Activated CD8-positive, alpha-beta memory T cell treated with anti-CD3 and anti-CD28 coated beads, Interleukin-2, amount 50 U/mL, for 24 hours (primary cell): ENCODE measurements at regions not wholly inside any gene's neighbourhood (a gene's known extent, or its start where the extent isn't known, plus 50 kb on each side); places are given as distances from the start of the nearest gene placed in this dataset.
"Not testable (repeated sequence)": the region's sequence is repeated elsewhere in the genome, so short reads cannot be mapped to it uniquely, and the experiment has no call there.

Experiments used
- DNase-seq: peaks from one replicate; pipeline ENCODE4 v3.0.0-alpha.2; 2020; ENCODE audit errors: extremely low read depth

- no peak for DNase-seq
Measured at GRCh38 chr2:8118940-8119781, 562.7 kb upstream of the ID2 start.

GRCh38 chr2:8119782-8120505 lies 561.9 kb upstream of the ID2 start:
- DNase-seq: no peak

DNA sequence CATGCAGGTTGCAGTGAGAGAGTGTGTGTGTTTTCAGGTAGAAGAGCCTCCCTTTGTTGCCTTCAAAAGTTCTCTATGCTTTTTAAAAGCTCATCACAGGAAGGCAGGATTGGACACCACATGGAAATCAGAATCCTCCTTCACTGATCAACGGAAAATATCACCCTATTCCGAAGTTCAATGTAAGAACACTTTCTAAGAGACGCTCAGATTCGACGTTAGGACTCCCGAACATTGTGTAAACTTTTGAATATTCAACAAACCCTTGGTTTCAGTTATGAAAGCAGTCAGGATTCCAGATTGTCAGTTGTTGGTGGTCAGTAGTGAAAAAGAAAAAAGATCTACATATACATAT lies 561.4 kb upstream of the ID2 start:
- no peak for DNase-seq

GRCh38 chr2:8121022-8121825 lies 560.6 kb upstream of the ID2 start:
- no peak for DNase-seq

DNA sequence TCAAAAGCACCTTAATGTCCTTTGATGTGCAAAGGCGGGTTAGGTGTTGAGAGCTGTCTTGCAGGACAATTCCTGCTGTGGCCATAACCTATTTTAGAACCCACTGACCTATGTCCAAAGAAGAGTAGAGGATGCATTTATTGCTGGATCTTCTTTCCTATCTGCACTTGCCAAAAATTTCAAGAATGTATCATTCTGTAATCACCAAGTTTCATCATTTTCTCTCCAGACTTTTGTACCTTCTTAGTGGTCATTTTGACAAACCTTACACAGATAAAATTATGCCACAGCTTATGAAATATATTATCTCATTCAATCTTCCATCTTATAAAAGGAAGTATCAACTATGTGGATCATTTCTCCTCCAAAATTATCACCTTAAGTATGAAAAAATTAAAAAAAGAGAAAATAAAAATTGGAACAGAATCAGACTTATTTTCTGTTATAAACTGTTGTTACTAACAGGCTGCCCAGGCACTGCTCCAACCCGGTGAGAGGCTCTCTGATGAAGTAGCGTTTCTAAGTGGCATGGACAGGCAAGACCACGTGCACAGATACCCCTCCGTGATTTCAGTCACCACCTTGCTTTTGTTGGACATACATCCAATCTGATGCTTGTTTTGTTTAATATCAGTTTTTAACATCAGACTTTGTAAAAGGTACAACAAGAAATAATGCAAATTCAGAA lies 559.9 kb upstream of the ID2 start:
- no peak for DNase-seq

DNA sequence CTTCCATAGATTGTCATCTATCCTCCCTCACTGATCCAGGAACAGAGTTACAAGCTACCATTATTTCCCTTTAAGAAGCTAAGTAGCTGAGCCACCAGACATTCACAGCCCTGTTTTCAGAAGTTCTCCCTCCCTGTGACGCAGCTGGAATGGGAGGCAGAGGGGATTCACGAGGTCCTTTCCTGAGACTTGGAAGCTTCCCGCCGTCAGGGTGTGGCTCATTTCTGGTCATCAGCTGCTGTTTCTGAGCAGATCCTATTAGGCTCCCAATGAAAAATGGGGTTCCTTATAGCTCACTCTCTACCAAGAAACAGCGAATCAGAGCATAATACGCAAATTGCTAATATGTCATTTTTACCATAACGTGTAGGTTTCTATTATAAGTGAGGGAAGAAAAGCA lies 559.3 kb upstream of the ID2 start:
- DNase-seq: no peak

GRCh38 chr2:8123464-8123863 lies 558.4 kb upstream of the ID2 start:
- no peak for DNase-seq

DNA sequence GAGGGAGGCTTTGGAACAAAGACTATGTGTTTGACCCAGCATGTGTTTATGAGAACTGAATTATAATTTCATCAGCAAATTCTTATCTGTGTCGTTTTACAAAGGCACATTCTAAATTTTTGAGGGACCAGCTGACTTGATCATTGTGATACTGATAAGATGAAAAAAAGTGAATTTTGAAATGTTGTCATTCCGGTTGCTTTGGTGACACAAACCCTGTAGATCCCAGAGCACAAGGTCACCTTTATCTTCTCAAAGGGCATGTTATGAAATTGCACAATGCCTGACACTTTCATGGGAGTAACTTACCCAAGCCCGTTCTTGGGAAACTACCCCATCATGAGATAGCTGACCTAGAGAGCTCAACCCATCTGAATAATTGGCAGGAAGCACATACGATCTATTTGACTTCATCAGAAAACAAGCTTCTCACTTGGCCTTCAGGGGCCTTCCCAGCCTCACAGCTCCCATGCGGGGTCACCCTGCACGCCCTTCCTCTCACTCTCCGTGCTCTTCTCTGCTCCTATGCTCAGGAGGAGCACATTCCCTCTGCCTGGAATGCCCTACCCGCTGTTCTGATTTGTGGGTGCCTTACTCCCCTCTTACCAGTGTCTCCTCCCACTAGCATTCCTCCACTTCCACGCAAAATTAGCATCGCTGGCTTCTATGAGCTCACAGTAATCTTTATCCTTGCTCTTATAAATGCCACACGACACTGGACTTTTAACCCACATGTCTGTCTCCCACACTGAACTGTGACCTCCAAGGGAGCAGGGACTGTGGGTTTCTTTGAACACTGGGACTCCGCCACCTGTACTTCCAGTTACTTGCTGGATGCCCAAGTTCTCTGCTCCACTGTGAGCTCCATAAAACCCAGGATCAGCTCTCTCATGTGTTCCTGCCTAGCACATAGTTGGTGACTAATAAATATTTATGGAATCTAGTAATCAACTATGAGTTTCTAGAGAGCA lies 555.8 kb upstream of the ID2 start:
- no peak for DNase-seq

GRCh38 chr2:8126783-8127182 lies 555.1 kb upstream of the ID2 start:
- no peak for DNase-seq

- not testable (repeated sequence) for DNase-seq
Measured at GRCh38 chr2:8131423-8131822, 550.4 kb upstream of the ID2 start.

- DNase-seq: no peak
Measured at GRCh38 chr2:8132351-8132831, 549.5 kb upstream of the ID2 start.

- DNase-seq: no peak
Measured at GRCh38 chr2:8132879-8133278, 549.0 kb upstream of the ID2 start.

DNA sequence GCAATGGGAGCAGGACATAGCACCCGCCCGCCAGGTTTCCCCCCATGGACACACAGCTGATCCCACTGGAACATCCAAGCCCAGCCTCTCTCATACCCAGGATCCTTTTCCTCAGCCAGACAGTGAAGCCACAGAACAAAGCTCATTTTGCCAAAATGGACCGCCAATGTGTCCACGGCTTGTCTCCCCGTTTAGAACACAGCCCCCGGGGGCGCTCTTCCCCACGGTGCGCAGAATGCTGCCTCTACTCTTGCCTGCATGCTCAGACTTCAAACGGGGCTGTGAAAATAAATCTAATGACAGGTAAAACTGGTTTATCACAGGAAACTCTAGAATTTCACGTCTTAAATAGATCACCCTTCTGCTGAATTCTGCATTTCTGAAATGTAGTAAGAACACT lies 548.5 kb upstream of the ID2 start:
- no peak for DNase-seq

GRCh38 chr2:8133913-8134472 lies 547.9 kb upstream of the ID2 start:
- no peak for DNase-seq

- no peak for DNase-seq
Measured at GRCh38 chr2:8134473-8134932, 547.4 kb upstream of the ID2 start.

DNA sequence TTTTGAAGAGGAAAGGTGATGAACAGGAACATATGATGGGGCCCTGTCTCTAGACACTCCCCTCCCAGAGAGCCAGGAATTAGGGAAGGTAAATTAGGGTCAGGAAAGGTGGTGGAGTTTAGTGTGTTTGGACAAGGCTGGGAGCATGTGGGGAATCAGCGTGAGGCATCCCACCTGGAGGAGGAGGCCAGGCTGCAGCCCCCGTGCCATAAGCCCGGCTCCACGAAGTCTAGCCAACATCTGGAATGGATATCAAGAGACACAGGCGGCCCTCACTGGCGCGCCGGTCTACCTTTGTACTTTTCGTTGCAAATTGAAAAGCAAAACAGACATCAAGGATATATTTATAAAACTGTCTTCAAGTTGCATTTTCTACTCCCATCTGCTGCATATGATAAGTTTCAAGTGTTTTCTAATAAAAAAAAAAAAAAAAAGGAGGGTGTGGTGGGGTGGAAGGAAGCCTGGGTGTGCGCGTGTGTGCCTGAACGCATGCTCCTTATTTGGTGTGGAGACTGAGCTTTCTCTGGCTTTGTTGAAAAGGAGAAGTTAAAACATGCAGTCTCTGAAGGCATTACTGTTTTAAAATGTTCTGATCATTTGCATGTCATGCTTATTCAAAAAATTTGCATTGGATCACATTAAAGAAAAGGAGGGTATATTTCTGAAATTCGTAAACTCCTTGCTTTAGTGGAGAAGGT lies 546.7 kb upstream of the ID2 start:
- no peak for DNase-seq

DNA sequence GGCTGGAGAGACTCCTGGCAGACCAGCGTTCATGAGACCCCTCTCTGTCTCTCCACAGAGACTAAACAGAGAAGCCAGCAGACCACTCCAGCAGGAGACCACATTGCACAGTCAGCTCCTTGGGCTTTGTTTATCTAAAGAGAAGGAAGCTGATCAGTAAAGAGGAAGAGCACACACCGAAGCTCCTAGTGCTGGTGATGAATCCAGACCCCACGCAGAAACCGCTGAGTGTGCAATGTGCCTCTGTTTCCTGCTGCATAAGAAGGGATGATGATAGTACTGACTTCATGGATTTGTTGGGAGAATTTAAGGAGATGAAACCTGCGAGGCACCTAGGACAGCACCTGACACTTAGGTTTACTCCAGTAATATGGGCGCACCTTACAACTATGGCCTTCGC lies 544.1 kb upstream of the ID2 start:
- no peak for DNase-seq

GRCh38 chr2:8138525-8138922 lies 543.3 kb upstream of the ID2 start:
- DNase-seq: no peak

DNA sequence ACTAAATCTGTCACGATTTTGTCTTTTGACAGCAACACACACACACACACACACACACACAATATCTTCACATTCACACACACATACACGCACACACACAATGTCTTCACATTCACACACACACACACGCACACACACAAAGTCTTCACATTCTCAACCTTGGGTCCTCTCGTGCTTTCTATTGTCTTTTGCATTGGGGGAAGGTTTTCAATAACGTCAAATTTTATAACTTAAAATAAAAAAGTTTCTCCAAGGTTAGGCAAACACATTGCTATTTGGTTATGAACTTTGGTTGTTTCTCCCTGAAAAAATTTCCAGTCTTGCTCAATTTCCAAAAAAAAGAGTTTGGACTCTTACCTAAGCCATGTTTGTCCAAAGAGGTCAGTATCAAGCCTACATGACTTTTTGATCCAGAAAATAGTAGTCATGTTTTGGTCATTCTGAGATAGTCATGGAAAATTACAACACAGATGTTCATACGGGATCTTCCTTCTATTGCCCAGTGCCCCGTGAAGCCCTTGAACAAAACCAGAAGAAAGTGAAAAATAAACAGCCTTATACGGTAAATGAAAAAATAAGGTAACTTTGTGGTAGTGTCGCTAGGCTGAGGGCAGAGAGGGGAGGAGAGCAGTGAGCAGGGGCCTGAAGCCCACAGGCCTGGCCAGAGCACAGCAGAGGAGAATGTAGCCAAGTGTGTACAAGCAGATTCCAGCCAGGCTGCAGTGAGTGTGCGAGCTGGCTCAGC lies 542.8 kb upstream of the ID2 start:
- DNase-seq: no peak
